ENCODE measurements at regions not wholly inside any gene's neighbourhood (a gene's known extent, or its start where the extent isn't known, plus 50 kb on each side); places are given as distances from the start of the nearest gene placed in this dataset.

- Mint-ChIP-seq H3K27ac (no peak overlapping the region), H3K36me3 (no peaks in the 10 kb centered on the region), H3K4me1 (no peaks in the 10 kb centered on the region), H3K4me3 (no peak overlapping the region), H3K27me3 (no peaks in the 10 kb centered on the region), H3K9me3 (peaks cover 0 to 4% (median 0%) of the 10 kb centered on the region in 7 donors)
- ATAC-seq (ENCODE audit: low read depth in 2 of 2) (no peak), DNase-seq (no peak)
Observed at GRCh38 chr18:43682196-43682595, 404.9 kb upstream of the SYT4 start.

- H3K27me3 Mint-ChIP-seq: no peaks in the 10 kb centered on the region
- H3K4me3 Mint-ChIP-seq: no peak overlapping the region
- H3K36me3 Mint-ChIP-seq: no peaks in the 10 kb centered on the region
- no peak for DNase-seq
- no peak for ATAC-seq (ENCODE audit: low read depth in 2 of 2)
- H3K27ac Mint-ChIP-seq: no peak overlapping the region
- no peaks in the 10 kb centered on the region for H3K4me1 Mint-ChIP-seq
- H3K9me3 Mint-ChIP-seq: peaks cover 0 to 12% (median 1%) of the 10 kb centered on the region in 7 donors
Observed at GRCh38 chr18:43686709-43687108, 409.4 kb upstream of the SYT4 start.

- Mint-ChIP-seq H3K27me3 (peaks cover 0 to 4% (median 0%) of the 10 kb centered on the region in 3 donors), H3K9me3 (peaks cover 0 to 19% (median 3%) of the 10 kb centered on the region in 7 donors), H3K36me3 (no peaks in the 10 kb centered on the region), H3K27ac (no peak overlapping the region), H3K4me3 (no peak overlapping the region), H3K4me1 (no peaks in the 10 kb centered on the region)
- DNase-seq: no peak
- ATAC-seq (ENCODE audit: low read depth in 2 of 2): no peak
Observed at GRCh38 chr18:43692099-43692690, 414.9 kb upstream of the SYT4 start.

GRCh38 chr18:43702399-43702798, 425.1 kb upstream of the SYT4 start:
- ATAC-seq (ENCODE audit: low read depth in 2 of 2): no peak
- Mint-ChIP-seq H3K4me3 (no peak overlapping the region), H3K4me1 (no peaks in the 10 kb centered on the region), H3K36me3 (no peaks in the 10 kb centered on the region), H3K27me3 (no peaks in the 10 kb centered on the region), H3K9me3 (no peaks in the 10 kb centered on the region), H3K27ac (no peak overlapping the region)
- no peak for DNase-seq

- peaks cover 0 to 1% (median 0%) of the 10 kb centered on the region in 7 donors for H3K9me3 Mint-ChIP-seq
- no peaks in the 10 kb centered on the region for H3K27me3 Mint-ChIP-seq
- H3K36me3 Mint-ChIP-seq: no peaks in the 10 kb centered on the region
Observed at GRCh38 chr18:43703050-43703449, 425.8 kb upstream of the SYT4 start.

GRCh38 chr18:43705850-43706249, 428.6 kb upstream of the SYT4 start:
- no peak overlapping the region for H3K27ac Mint-ChIP-seq
- H3K27me3 Mint-ChIP-seq: no peaks in the 10 kb centered on the region
- no peaks in the 10 kb centered on the region for H3K36me3 Mint-ChIP-seq
- no peak overlapping the region for H3K4me3 Mint-ChIP-seq
- no peak for ATAC-seq (ENCODE audit: low read depth in 2 of 2)
- DNase-seq: no peak
- no peaks in the 10 kb centered on the region for H3K4me1 Mint-ChIP-seq
- peaks cover 0 to 3% (median 0%) of the 10 kb centered on the region in 7 donors for H3K9me3 Mint-ChIP-seq

More at GRCh38 chr18:43703050-43703449, 425.8 kb upstream of the SYT4 start:
- no peaks in the 10 kb centered on the region for H3K4me1 Mint-ChIP-seq
- H3K4me3 Mint-ChIP-seq: no peak overlapping the region
- DNase-seq (no peak), ATAC-seq (ENCODE audit: low read depth in 2 of 2) (no peak)
- H3K27ac Mint-ChIP-seq: no peak overlapping the region

GRCh38 chr18:43710135-43710534, 432.8 kb upstream of the SYT4 start:
- no peak for DNase-seq
- peaks cover 0 to 4% (median 0%) of the 10 kb centered on the region in 7 donors for H3K9me3 Mint-ChIP-seq
- no peaks in the 10 kb centered on the region for H3K4me1 Mint-ChIP-seq

GRCh38 chr18:43714343-43715010, 437.2 kb upstream of the SYT4 start:
- Mint-ChIP-seq H3K27ac (no peak overlapping the region), H3K27me3 (no peaks in the 10 kb centered on the region), H3K4me1 (no peaks in the 10 kb centered on the region), H3K4me3 (no peak overlapping the region), H3K36me3 (no peaks in the 10 kb centered on the region), H3K9me3 (peaks cover 0 to 4% (median 0%) of the 10 kb centered on the region in 7 donors)
- DNase-seq (no peak), ATAC-seq (ENCODE audit: low read depth in 2 of 2) (no peak)

More at GRCh38 chr18:43710135-43710534, 432.8 kb upstream of the SYT4 start:
- no peaks in the 10 kb centered on the region for H3K27me3 Mint-ChIP-seq
- H3K27ac Mint-ChIP-seq: no peak overlapping the region
- H3K36me3 Mint-ChIP-seq: no peaks in the 10 kb centered on the region
- no peak for ATAC-seq (ENCODE audit: low read depth in 2 of 2)
- H3K4me3 Mint-ChIP-seq: no peak overlapping the region

- no peaks in the 10 kb centered on the region for H3K36me3 Mint-ChIP-seq
- ATAC-seq (ENCODE audit: low read depth in 2 of 2) (no peak), DNase-seq (no peak)
- no peaks in the 10 kb centered on the region for H3K27me3 Mint-ChIP-seq
- no peaks in the 10 kb centered on the region for H3K4me1 Mint-ChIP-seq
- peaks cover 11 to 26% (median 17%) of the 10 kb centered on the region in 7 donors for H3K9me3 Mint-ChIP-seq
- H3K27ac Mint-ChIP-seq: no peak overlapping the region
- no peak overlapping the region for H3K4me3 Mint-ChIP-seq
Observed at GRCh38 chr18:43719267-43719795, 442.0 kb upstream of the SYT4 start.

GRCh38 chr18:43720041-43720440, 442.8 kb upstream of the SYT4 start:
- Mint-ChIP-seq H3K4me3 (no peak overlapping the region), H3K9me3 (peaks cover 13 to 31% (median 17%) of the 10 kb centered on the region in 7 donors), H3K4me1 (no peaks in the 10 kb centered on the region), H3K36me3 (no peaks in the 10 kb centered on the region), H3K27ac (peak overlapping the region in 1 of 6 donors; percentile 7), H3K27me3 (no peaks in the 10 kb centered on the region)
- no peak for ATAC-seq (ENCODE audit: low read depth in 2 of 2)
- no peak for DNase-seq

- DNase-seq: no peak
- H3K27me3 Mint-ChIP-seq: no peaks in the 10 kb centered on the region
- H3K36me3 Mint-ChIP-seq: no peaks in the 10 kb centered on the region
- H3K9me3 Mint-ChIP-seq: peaks cover 0 to 7% (median 3%) of the 10 kb centered on the region in 7 donors
- no peak for ATAC-seq (ENCODE audit: low read depth in 2 of 2)
- no peak overlapping the region for H3K27ac Mint-ChIP-seq
- no peak overlapping the region for H3K4me3 Mint-ChIP-seq
- H3K4me1 Mint-ChIP-seq: no peaks in the 10 kb centered on the region
Observed at GRCh38 chr18:43735570-43735969, 458.3 kb upstream of the SYT4 start.

- no peak for ATAC-seq (ENCODE audit: low read depth in 2 of 2)
- Mint-ChIP-seq H3K4me3 (no peak overlapping the region), H3K9me3 (peaks cover 0 to 18% (median 6%) of the 10 kb centered on the region in 7 donors), H3K27me3 (no peaks in the 10 kb centered on the region), H3K4me1 (no peaks in the 10 kb centered on the region), H3K27ac (no peak overlapping the region), H3K36me3 (no peaks in the 10 kb centered on the region)
- no peak for DNase-seq
Observed at GRCh38 chr18:43744960-43745745, 467.9 kb upstream of the SYT4 start.

- ATAC-seq (ENCODE audit: low read depth in 2 of 2): no peak
- no peak overlapping the region for H3K27ac Mint-ChIP-seq
- no peaks in the 10 kb centered on the region for H3K36me3 Mint-ChIP-seq
- H3K4me3 Mint-ChIP-seq: no peak overlapping the region
- H3K27me3 Mint-ChIP-seq: no peaks in the 10 kb centered on the region
- DNase-seq: no peak
- no peaks in the 10 kb centered on the region for H3K4me1 Mint-ChIP-seq
- peaks cover 0 to 32% (median 12%) of the 10 kb centered on the region in 7 donors for H3K9me3 Mint-ChIP-seq
Observed at GRCh38 chr18:43751203-43751602, 473.9 kb upstream of the SYT4 start.

Measured in naive B cell (primary cell).